ENCODE measurements at regions not wholly inside any gene's neighbourhood (a gene's known extent, or its start where the extent isn't known, plus 50 kb on each side); places are given as distances from the start of the nearest gene placed in this dataset.

GRCh38 chr6:19331089-19331488, 506.1 kb upstream of the ID4 start:
- Histone ChIP-seq H3K9me3 (no peaks in the 10 kb centered on the region), H3K36me3 (no peaks in the 10 kb centered on the region), H3K4me1 (peaks cover 0 to 21% (median 15%) of the 10 kb centered on the region in 4 donors), H3K4me3 (no peak overlapping the region), H3K27me3 (no peaks in the 10 kb centered on the region), H3K27ac (no peak overlapping the region)
- TF ChIP-seq POLR2A (IDR thresholded peaks at IDR 0.05): no peak
- no peak for TF ChIP-seq EP300 (IDR thresholded peaks at IDR 0.05)
- no peak for TF ChIP-seq CTCF (IDR thresholded peaks at IDR 0.05)
- TF ChIP-seq POLR2AphosphoS5 (IDR thresholded peaks at IDR 0.05): no peak
- no peak for DNase-seq
- intact Hi-C loops (cut with DNase I): no loop called here
- WGBS, 2 donors: 53 to 64% methylated on average over 3 of the region's 3 CpGs

GRCh38 chr6:19332806-19333460, 504.2 kb upstream of the ID4 start:
- Histone ChIP-seq H3K27ac (no peak overlapping the region), H3K9me3 (no peaks in the 10 kb centered on the region), H3K4me3 (no peak overlapping the region), H3K4me1 (peaks cover 0 to 8% (median 1%) of the 10 kb centered on the region in 4 donors), H3K27me3 (no peaks in the 10 kb centered on the region), H3K36me3 (no peaks in the 10 kb centered on the region)
- TF ChIP-seq EP300 (IDR thresholded peaks at IDR 0.05) (no peak), CTCF (IDR thresholded peaks at IDR 0.05) (no peak), POLR2A (IDR thresholded peaks at IDR 0.05) (no peak), POLR2AphosphoS5 (IDR thresholded peaks at IDR 0.05) (no peak)
- intact Hi-C loops (cut with DNase I): no loop called here
- DNase-seq: no peak
- WGBS, 2 donors: 34 to 74% methylated on average over 7 of the region's 7 CpGs

GRCh38 chr6:19333936-19334335, 503.2 kb upstream of the ID4 start:
- TF ChIP-seq EP300 (IDR thresholded peaks at IDR 0.05) (no peak), POLR2A (IDR thresholded peaks at IDR 0.05) (no peak), CTCF (IDR thresholded peaks at IDR 0.05) (no peak), POLR2AphosphoS5 (IDR thresholded peaks at IDR 0.05) (no peak)
- no peaks in the 10 kb centered on the region for H3K36me3 ChIP-seq
- peaks cover 0 to 3% (median 0%) of the 10 kb centered on the region in 4 donors for H3K4me1 ChIP-seq
- intact Hi-C loops (cut with DNase I): no loop called here
- H3K9me3 ChIP-seq: no peaks in the 10 kb centered on the region
- H3K27ac ChIP-seq: no peak overlapping the region
- no peaks in the 10 kb centered on the region for H3K27me3 ChIP-seq
- H3K4me3 ChIP-seq: no peak overlapping the region
- no peak for DNase-seq
- 36 to 72% methylated on average over 3 of the region's 3 CpGs for WGBS, 2 donors

- intact Hi-C loops (cut with DNase I): no loop called here
- 90 to 91% methylated on average over 4 of the region's 4 CpGs for WGBS, 2 donors
- no peak overlapping the region for H3K27ac ChIP-seq
- no peaks in the 10 kb centered on the region for H3K27me3 ChIP-seq
- H3K36me3 ChIP-seq: no peaks in the 10 kb centered on the region
- DNase-seq: no peak
- H3K4me1 ChIP-seq: no peaks in the 10 kb centered on the region
- no peaks in the 10 kb centered on the region for H3K9me3 ChIP-seq
- TF ChIP-seq EP300 (IDR thresholded peaks at IDR 0.05) (no peak), POLR2A (IDR thresholded peaks at IDR 0.05) (no peak), CTCF (IDR thresholded peaks at IDR 0.05) (no peak), POLR2AphosphoS5 (IDR thresholded peaks at IDR 0.05) (no peak)
- H3K4me3 ChIP-seq: no peak overlapping the region
These were observed 500.6 kb upstream of the ID4 start for GRCh38 chr6:19336579-19336978.

GRCh38 chr6:19337101-19337500, 500.1 kb upstream of the ID4 start:
- no peak overlapping the region for H3K4me3 ChIP-seq
- H3K9me3 ChIP-seq: no peaks in the 10 kb centered on the region
- no peaks in the 10 kb centered on the region for H3K4me1 ChIP-seq
- no peaks in the 10 kb centered on the region for H3K36me3 ChIP-seq
- DNase-seq: no peak
- no peaks in the 10 kb centered on the region for H3K27me3 ChIP-seq
- intact Hi-C loops (cut with DNase I): no loop called here
- TF ChIP-seq POLR2A (IDR thresholded peaks at IDR 0.05): no peak
- TF ChIP-seq EP300 (IDR thresholded peaks at IDR 0.05): no peak
- TF ChIP-seq POLR2AphosphoS5 (IDR thresholded peaks at IDR 0.05): no peak
- 77 to 82% methylated on average over 6 of the region's 6 CpGs for WGBS, 2 donors
- H3K27ac ChIP-seq: no peak overlapping the region

Data from sigmoid colon (tissue), 6 donors.